ENCODE measurements at regions not wholly inside any gene's neighbourhood (a gene's known extent, or its start where the extent isn't known, plus 50 kb on each side); places are given as distances from the start of the nearest gene placed in this dataset.

GRCh38 chr3:16789344-16790120 lies 95.2 kb upstream of the PLCL2 start:
- no peak overlapping the region for H2BK15ac ChIP-seq (ENCODE audit: low read depth, low read length)
- H3K4me2 ChIP-seq (ENCODE audit: low read depth, low read length) = no peak overlapping the region
- H3K4me3 ChIP-seq (ENCODE audit: insufficient read depth, low read depth, low read length) = no peak overlapping the region
- no peak overlapping the region for H2BK5ac ChIP-seq (ENCODE audit: low read depth, low read length, poor library complexity, severe bottlenecking)
- TF ChIP-seq FOS (IDR thresholded peaks at IDR 0.05; ENCODE audit: low read depth, low read length) = no peak
- no peak for TF ChIP-seq RFX5 (IDR thresholded peaks at IDR 0.05; ENCODE audit: low read depth, low read length)
- TF ChIP-seq, protein P1, sequence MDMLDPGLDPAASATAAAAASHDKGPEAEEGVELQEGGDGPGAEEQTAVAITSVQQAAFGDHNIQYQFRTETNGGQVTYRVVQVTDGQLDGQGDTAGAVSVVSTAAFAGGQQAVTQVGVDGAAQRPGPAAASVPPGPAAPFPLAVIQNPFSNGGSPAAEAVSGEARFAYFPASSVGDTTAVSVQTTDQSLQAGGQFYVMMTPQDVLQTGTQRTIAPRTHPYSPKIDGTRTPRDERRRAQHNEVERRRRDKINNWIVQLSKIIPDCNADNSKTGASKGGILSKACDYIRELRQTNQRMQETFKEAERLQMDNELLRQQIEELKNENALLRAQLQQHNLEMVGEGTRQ (IDR thresholded peaks at IDR 0.05; ENCODE audit: low read depth, low read length) = no peak
- no peak for TF ChIP-seq SMC3 (IDR thresholded peaks at IDR 0.05; ENCODE audit: low read depth, low read length)
- TF ChIP-seq NFE2L2 (IDR thresholded peaks at IDR 0.05; ENCODE audit: low read depth, low read length) = no peak
- TF ChIP-seq, protein P2, sequence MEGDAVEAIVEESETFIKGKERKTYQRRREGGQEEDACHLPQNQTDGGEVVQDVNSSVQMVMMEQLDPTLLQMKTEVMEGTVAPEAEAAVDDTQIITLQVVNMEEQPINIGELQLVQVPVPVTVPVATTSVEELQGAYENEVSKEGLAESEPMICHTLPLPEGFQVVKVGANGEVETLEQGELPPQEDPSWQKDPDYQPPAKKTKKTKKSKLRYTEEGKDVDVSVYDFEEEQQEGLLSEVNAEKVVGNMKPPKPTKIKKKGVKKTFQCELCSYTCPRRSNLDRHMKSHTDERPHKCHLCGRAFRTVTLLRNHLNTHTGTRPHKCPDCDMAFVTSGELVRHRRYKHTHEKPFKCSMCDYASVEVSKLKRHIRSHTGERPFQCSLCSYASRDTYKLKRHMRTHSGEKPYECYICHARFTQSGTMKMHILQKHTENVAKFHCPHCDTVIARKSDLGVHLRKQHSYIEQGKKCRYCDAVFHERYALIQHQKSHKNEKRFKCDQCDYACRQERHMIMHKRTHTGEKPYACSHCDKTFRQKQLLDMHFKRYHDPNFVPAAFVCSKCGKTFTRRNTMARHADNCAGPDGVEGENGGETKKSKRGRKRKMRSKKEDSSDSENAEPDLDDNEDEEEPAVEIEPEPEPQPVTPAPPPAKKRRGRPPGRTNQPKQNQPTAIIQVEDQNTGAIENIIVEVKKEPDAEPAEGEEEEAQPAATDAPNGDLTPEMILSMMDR (conservative IDR thresholded peaks at IDR 0.05; ENCODE audit: low read depth, low read length) = no peak
- no peak for TF ChIP-seq MXI1 (IDR thresholded peaks at IDR 0.05; ENCODE audit: borderline replicate concordance, low read depth, low read length)
- no peak for TF ChIP-seq CHD1 (IDR thresholded peaks at IDR 0.05; ENCODE audit: low read depth, low read length)
- no peak for TF ChIP-seq BHLHE40 (IDR thresholded peaks at IDR 0.05; ENCODE audit: low read depth, low read length)
- TF ChIP-seq POLR2A (IDR thresholded peaks at IDR 0.05; ENCODE audit: low read depth, low read length) = no peak
- no peak for TF ChIP-seq RAD21 (IDR thresholded peaks at IDR 0.05; ENCODE audit: low read length)
- no peak for TF ChIP-seq RCOR1 (IDR thresholded peaks at IDR 0.05; ENCODE audit: insufficient replicate concordance, low read length)
- TF ChIP-seq ELK1 (IDR thresholded peaks at IDR 0.05; ENCODE audit: borderline replicate concordance, low read depth, low read length) = no peak
- intact Hi-C loops (cut with micrococcal nuclease) = no loop called here
- no peak overlapping the region for H2AK9ac ChIP-seq (replicated peaks; ENCODE audit: low read depth, low read length, poor library complexity)
- no peak overlapping the region for H4K5ac ChIP-seq (ENCODE audit: low read depth, low read length)
- no peak overlapping the region for H3K14ac ChIP-seq (replicated peaks; ENCODE audit: low read depth, low read length)
- no peaks in the 10 kb centered on the region for H3K36me3 ChIP-seq (ENCODE audit: control insufficient read depth, insufficient read depth, low read length)
- no peak overlapping the region for H2AFZ ChIP-seq (replicated peaks; ENCODE audit: low read length, poor library complexity)
- H4K8ac ChIP-seq (ENCODE audit: low read depth in 2 of 2, low read length in 2 of 2) = no peak overlapping the region
- no peak overlapping the region for H2BK20ac ChIP-seq (ENCODE audit: low read depth, low read length)
- ChIA-PET CTCF (no interaction called here), POLR2A (ENCODE audit: unreplicated experiment) (no interaction called here)
- H2AK5ac ChIP-seq (ENCODE audit: low read depth, low read length) = no peak overlapping the region
- no peaks in the 10 kb centered on the region for H3K79me1 ChIP-seq (ENCODE audit: low read depth in 1 of 2, low read length in 2 of 2)
- H4K91ac ChIP-seq (ENCODE audit: insufficient read depth, low read depth, low read length) = no peak overlapping the region
- H3K27me3 ChIP-seq (ENCODE audit: control insufficient read depth, insufficient read depth, low read length) = no peaks in the 10 kb centered on the region; the same call in 1 of the 2 replicates
- no peak overlapping the region for H3K23ac ChIP-seq (ENCODE audit: low read depth, low read length)
- in situ Hi-C loops (cut with MboI; ENCODE audit: low sequenced_read_pairs) = no loop called here
- no peak overlapping the region for H3K27ac ChIP-seq (ENCODE audit: insufficient read depth, low read length)
- H3K9me1 ChIP-seq (ENCODE audit: insufficient read depth, low read length) = no peaks in the 10 kb centered on the region
- no peak overlapping the region for H3K18ac ChIP-seq (ENCODE audit: low read depth, low read length)
- H3K56ac ChIP-seq (ENCODE audit: extremely low read depth, insufficient read depth, low read length) = no peak overlapping the region
- no peak overlapping the region for H2BK120ac ChIP-seq (ENCODE audit: low read depth, low read length)
- no peak overlapping the region for H3K4ac ChIP-seq (ENCODE audit: low read depth, low read length)
- ATAC-seq (ENCODE audit: low read depth) (no peak), DNase-seq (no peak)
- dilution Hi-C loops (cut with HindIII; ENCODE audit: low sequenced_read_pairs, unreplicated experiment) = no loop called here
- H4K20me1 ChIP-seq (ENCODE audit: insufficient read depth, low read length) = no peaks in the 10 kb centered on the region
- H3K9me3 ChIP-seq (ENCODE audit: control insufficient read depth, insufficient read depth, low read length) = no peaks in the 10 kb centered on the region
- no peaks in the 10 kb centered on the region for H3K4me1 ChIP-seq (ENCODE audit: control insufficient read depth, insufficient read depth, low read length)
- BruUV-seq (replicated peaks) = no TSS peak
- no peak overlapping the region for H3K9ac ChIP-seq (ENCODE audit: low read depth, low read length)
- WGBS, 2 experiments (ENCODE audit: extremely low coverage in 2 of 2, insufficient read length in 1 of 2) = no CpG with 5 or more reads among the region's 3 CpGs

Measured in IMR-90 (cell line).